ENCODE measurements at regions not wholly inside any gene's neighbourhood (a gene's known extent, or its start where the extent isn't known, plus 50 kb on each side); places are given as distances from the start of the nearest gene placed in this dataset.

DNA sequence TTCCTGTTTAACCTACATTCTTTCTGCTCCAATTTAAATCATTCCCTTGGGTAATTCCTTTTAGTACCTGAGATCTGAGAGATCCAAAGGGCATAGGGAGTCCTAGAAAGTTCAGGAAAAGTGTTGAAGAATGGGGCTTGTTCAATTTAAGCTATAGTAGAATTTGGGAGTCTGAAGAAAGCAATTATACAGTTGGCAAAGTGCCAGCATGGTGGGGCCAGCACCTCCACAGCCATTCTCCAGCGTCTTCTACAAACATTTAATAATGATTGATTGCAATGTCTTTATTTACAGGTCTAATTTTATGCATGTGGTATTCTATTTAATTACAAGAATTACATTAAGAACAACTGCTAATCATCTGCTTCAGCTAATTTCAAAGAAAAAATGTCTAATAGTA, 957.7 kb upstream of the GYPC start:
- no peak overlapping the region for H3K27ac ChIP-seq
- H3K27me3 ChIP-seq (ENCODE audit: insufficient read depth, low read depth, severe bottlenecking), result no peaks in the 10 kb centered on the region
- no peak overlapping the region for H3K4me3 ChIP-seq (ENCODE audit: low read depth, low read length)
- no peaks in the 10 kb centered on the region for H3K9me3 ChIP-seq (ENCODE audit: severe bottlenecking)
- no peak for DNase-seq
- H3K36me3 ChIP-seq, result no peaks in the 10 kb centered on the region
- TF ChIP-seq, protein P1, sequence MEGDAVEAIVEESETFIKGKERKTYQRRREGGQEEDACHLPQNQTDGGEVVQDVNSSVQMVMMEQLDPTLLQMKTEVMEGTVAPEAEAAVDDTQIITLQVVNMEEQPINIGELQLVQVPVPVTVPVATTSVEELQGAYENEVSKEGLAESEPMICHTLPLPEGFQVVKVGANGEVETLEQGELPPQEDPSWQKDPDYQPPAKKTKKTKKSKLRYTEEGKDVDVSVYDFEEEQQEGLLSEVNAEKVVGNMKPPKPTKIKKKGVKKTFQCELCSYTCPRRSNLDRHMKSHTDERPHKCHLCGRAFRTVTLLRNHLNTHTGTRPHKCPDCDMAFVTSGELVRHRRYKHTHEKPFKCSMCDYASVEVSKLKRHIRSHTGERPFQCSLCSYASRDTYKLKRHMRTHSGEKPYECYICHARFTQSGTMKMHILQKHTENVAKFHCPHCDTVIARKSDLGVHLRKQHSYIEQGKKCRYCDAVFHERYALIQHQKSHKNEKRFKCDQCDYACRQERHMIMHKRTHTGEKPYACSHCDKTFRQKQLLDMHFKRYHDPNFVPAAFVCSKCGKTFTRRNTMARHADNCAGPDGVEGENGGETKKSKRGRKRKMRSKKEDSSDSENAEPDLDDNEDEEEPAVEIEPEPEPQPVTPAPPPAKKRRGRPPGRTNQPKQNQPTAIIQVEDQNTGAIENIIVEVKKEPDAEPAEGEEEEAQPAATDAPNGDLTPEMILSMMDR (IDR thresholded peaks at IDR 0.05; ENCODE audit: low read depth, low read length), result no peak

DNA sequence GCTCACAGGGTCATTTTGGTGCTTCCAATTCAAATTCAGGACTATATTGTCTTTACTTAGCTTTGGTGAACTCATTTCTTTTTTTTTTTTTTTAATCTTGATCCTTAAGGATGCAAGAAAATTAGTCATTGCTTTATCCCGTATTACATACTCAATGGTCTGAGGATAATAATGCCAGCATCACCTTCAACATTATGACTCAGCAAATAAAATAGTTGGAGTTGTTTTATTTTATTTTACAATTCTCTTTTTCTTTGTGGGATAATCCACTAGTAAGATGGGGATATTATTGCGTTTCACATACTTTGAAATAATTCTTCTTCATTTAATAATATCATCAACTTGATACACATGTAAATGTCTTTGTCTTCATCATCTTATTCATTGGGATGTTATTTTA, 954.9 kb upstream of the GYPC start:
- no peak overlapping the region for H3K27ac ChIP-seq
- no peaks in the 10 kb centered on the region for H3K9me3 ChIP-seq (ENCODE audit: severe bottlenecking)
- no peaks in the 10 kb centered on the region for H3K36me3 ChIP-seq
- no peak for DNase-seq
- no peaks in the 10 kb centered on the region for H3K27me3 ChIP-seq (ENCODE audit: insufficient read depth, low read depth, severe bottlenecking)
- TF ChIP-seq, protein P1 (IDR thresholded peaks at IDR 0.05; ENCODE audit: low read depth, low read length), result no peak
- no peak overlapping the region for H3K4me3 ChIP-seq (ENCODE audit: low read depth, low read length)

DNA sequence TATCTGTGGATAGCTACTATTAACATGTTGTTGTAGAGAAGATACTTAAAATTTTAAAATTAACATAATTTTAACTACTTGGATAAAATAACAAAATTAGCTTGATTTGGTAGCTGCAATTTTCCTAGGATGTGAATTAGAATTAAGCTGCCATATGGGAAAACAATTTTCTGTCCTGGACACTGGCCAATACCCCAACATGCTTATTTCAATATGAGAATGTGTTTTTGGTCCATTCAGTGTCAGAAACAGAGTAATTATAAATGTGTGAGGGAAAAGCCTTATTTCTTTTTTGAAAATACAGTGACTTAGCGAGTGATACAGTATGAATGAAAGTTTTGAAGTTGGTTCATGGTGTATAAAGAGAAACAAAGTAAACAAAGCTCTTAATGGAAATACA, 948.3 kb upstream of the GYPC start:
- H3K9me3 ChIP-seq (ENCODE audit: severe bottlenecking), result no peaks in the 10 kb centered on the region
- H3K27me3 ChIP-seq (ENCODE audit: insufficient read depth, low read depth, severe bottlenecking), result peaks cover 6% of the 10 kb centered on the region
- H3K27ac ChIP-seq, result no peak overlapping the region
- H3K4me3 ChIP-seq (ENCODE audit: low read depth, low read length), result no peak overlapping the region
- H3K36me3 ChIP-seq, result no peaks in the 10 kb centered on the region
- DNase-seq, result no peak
- TF ChIP-seq, protein P1 (IDR thresholded peaks at IDR 0.05; ENCODE audit: low read depth, low read length), result no peak

DNA sequence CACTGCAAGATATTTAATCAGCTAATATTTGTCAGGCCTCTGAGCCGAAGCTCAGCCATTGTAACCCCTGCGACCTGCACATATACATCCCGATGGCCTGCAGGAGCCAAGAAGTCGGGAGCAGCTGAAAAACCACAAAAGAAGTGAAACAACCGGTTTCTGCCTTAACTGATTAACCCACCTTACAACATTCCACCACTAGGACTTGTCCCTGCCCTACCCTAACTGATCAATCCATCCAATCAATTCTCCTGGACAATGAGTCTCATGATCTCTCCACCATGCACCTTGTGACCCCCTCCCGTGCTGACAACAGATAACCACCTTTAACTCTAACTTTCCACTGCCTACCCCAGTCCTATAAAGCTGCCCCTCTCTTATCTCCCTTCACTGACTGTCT, 945.4 kb upstream of the GYPC start:
- DNase-seq, result no peak
- TF ChIP-seq, protein P1 (IDR thresholded peaks at IDR 0.05; ENCODE audit: low read depth, low read length), result no peak
- Histone ChIP-seq H3K4me3 (ENCODE audit: low read depth, low read length) (no peak overlapping the region), H3K27ac (no peak overlapping the region), H3K27me3 (ENCODE audit: insufficient read depth, low read depth, severe bottlenecking) (peaks cover 8% of the 10 kb centered on the region), H3K9me3 (ENCODE audit: severe bottlenecking) (no peaks in the 10 kb centered on the region), H3K36me3 (no peaks in the 10 kb centered on the region)

DNA sequence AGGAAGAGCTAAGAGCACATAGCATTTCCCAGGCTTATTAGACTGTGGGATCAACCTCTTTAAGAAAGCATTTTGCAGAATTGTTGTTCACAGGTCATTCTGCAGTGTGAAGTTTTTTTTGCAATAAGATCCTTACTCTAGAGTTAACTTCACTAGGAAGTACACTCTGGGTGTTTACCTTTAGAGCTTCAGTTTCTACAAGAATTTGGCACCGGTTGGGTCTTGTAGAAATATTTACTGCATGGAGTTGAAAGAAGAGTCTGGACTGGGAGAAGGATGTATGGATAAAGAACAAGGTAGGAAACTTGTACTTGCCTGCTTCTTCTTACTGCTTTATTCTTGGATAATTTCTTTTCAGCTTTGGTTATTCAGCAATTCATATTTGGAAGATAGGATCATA, 944.9 kb upstream of the GYPC start:
- H3K27ac ChIP-seq, result no peak overlapping the region
- no peak overlapping the region for H3K4me3 ChIP-seq (ENCODE audit: low read depth, low read length)
- TF ChIP-seq, protein P1 (IDR thresholded peaks at IDR 0.05; ENCODE audit: low read depth, low read length), result no peak
- H3K9me3 ChIP-seq (ENCODE audit: severe bottlenecking), result no peaks in the 10 kb centered on the region
- H3K27me3 ChIP-seq (ENCODE audit: insufficient read depth, low read depth, severe bottlenecking), result peaks cover 8% of the 10 kb centered on the region
- DNase-seq, result no peak
- no peaks in the 10 kb centered on the region for H3K36me3 ChIP-seq

DNA sequence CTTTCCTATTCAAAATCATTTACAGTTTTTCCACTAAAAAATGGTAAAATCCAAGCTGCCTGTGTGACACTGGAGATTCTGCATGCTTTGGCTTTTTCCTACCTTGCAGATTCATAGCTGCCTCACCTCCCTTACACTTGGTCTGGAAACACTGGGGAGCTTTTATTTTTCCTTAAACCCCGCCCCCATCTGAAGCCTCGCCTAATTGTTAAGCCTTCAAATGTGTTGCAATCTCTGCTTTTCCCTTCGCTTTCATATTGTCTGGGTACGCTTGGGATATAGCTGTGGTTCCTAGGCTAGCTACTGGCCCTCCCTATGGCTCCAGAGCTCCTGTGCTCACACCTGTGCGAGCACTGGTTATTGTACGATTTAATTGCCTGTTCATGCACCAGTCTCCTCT, 942.4 kb upstream of the GYPC start:
- TF ChIP-seq, protein P1 (IDR thresholded peaks at IDR 0.05; ENCODE audit: low read depth, low read length), result no peak
- H3K9me3 ChIP-seq (ENCODE audit: severe bottlenecking), result no peaks in the 10 kb centered on the region
- H3K27ac ChIP-seq, result no peak overlapping the region
- no peak for DNase-seq
- peaks cover 18% of the 10 kb centered on the region for H3K27me3 ChIP-seq (ENCODE audit: insufficient read depth, low read depth, severe bottlenecking)
- no peaks in the 10 kb centered on the region for H3K36me3 ChIP-seq
- H3K4me3 ChIP-seq (ENCODE audit: low read depth, low read length), result no peak overlapping the region
